ENCODE measurements at regions not wholly inside any gene's neighbourhood (a gene's known extent, or its start where the extent isn't known, plus 50 kb on each side); places are given as distances from the start of the nearest gene placed in this dataset.
"Not testable (repeated sequence)": the region's sequence is repeated elsewhere in the genome, so short reads cannot be mapped to it uniquely, and the experiment has no call there.

GRCh38 chr17:63090358-63091114 is 124.5 kb downstream of the TANC2 start:
- TF ChIP-seq CTCF, EP300 (IDR thresholded peaks at IDR 0.05): not testable (repeated sequence)

Measured in ovary (tissue), 3 donors.